ENCODE measurements at regions not wholly inside any gene's neighbourhood (a gene's known extent, or its start where the extent isn't known, plus 50 kb on each side); places are given as distances from the start of the nearest gene placed in this dataset.

GRCh38 chr2:108067820-108068405 is 81.6 kb downstream of the SLC5A7 start:
- no peak for ATAC-seq
- DNase-seq (ENCODE audit: low spot score) = no peak

GRCh38 chr2:108069515-108070310 is 83.4 kb downstream of the SLC5A7 start:
- ATAC-seq (no peak), DNase-seq (ENCODE audit: low spot score) (no peak)

- ATAC-seq = no peak
These were observed 87.2 kb downstream of the SLC5A7 start for GRCh38 chr2:108073415-108074072.

GRCh38 chr2:108074150-108074549 is 87.8 kb downstream of the SLC5A7 start:
- ATAC-seq (no peak), DNase-seq (ENCODE audit: low spot score) (no peak)

More at GRCh38 chr2:108073415-108074072, 87.2 kb downstream of the SLC5A7 start:
- DNase-seq (ENCODE audit: low spot score) = no peak

- DNase-seq (ENCODE audit: low spot score) (no peak), ATAC-seq (no peak)
These were observed 88.6 kb downstream of the SLC5A7 start for GRCh38 chr2:108074946-108075345.

- DNase-seq (ENCODE audit: low spot score) = no peak
- no peak for ATAC-seq
These were observed 90.2 kb downstream of the SLC5A7 start for GRCh38 chr2:108076527-108076926.

- ATAC-seq (no peak), DNase-seq (ENCODE audit: low spot score) (no peak)
These were observed 93.4 kb downstream of the SLC5A7 start for GRCh38 chr2:108079736-108080135.

GRCh38 chr2:108080177-108080576 is 93.9 kb downstream of the SLC5A7 start:
- no peak for ATAC-seq

GRCh38 chr2:108082978-108083377 is 96.7 kb downstream of the SLC5A7 start:
- DNase-seq (ENCODE audit: low spot score) = no peak
- ATAC-seq = no peak

More at GRCh38 chr2:108080177-108080576, 93.9 kb downstream of the SLC5A7 start:
- DNase-seq (ENCODE audit: low spot score) = no peak

GRCh38 chr2:108084311-108084710 is 98.0 kb downstream of the SLC5A7 start:
- no peak for DNase-seq (ENCODE audit: low spot score)
- ATAC-seq = no peak

- no peak for DNase-seq (ENCODE audit: low spot score)
- ATAC-seq = no peak
These were observed 106.6 kb downstream of the SLC5A7 start for GRCh38 chr2:108092886-108093285.

- no peak for ATAC-seq
These were observed 115.2 kb downstream of the SLC5A7 start for GRCh38 chr2:108101481-108101880.

GRCh38 chr2:108106731-108107130 is 120.4 kb downstream of the SLC5A7 start:
- ATAC-seq = no peak
- DNase-seq (ENCODE audit: low spot score) = no peak

More at GRCh38 chr2:108101481-108101880, 115.2 kb downstream of the SLC5A7 start:
- no peak for DNase-seq (ENCODE audit: low spot score)

GRCh38 chr2:108111936-108112335 is 125.6 kb downstream of the SLC5A7 start:
- no peak for ATAC-seq
- no peak for DNase-seq (ENCODE audit: low spot score)

- DNase-seq (ENCODE audit: low spot score) (no peak), ATAC-seq (no peak)
These were observed 123.9 kb upstream of the SULT1C3 start for GRCh38 chr2:108115868-108116267.

GRCh38 chr2:108118996-108119395 is 120.8 kb upstream of the SULT1C3 start:
- no peak for ATAC-seq
- no peak for DNase-seq (ENCODE audit: low spot score)

- no peak for ATAC-seq
- no peak for DNase-seq (ENCODE audit: low spot score)
These were observed 120.3 kb upstream of the SULT1C3 start for GRCh38 chr2:108119492-108119891.

GRCh38 chr2:108124736-108125495 is 114.9 kb upstream of the SULT1C3 start:
- DNase-seq (ENCODE audit: low spot score) (no peak), ATAC-seq (no peak)

- DNase-seq (ENCODE audit: low spot score) (no peak), ATAC-seq (no peak)
These were observed 114.2 kb upstream of the SULT1C3 start for GRCh38 chr2:108125581-108125980.

GRCh38 chr2:108128249-108128648 is 111.5 kb upstream of the SULT1C3 start:
- DNase-seq (ENCODE audit: low spot score) (no peak), ATAC-seq (no peak)

GRCh38 chr2:108129636-108130035 is 110.1 kb upstream of the SULT1C3 start:
- no peak for DNase-seq (ENCODE audit: low spot score)
- ATAC-seq = no peak

All from left lobe of liver (tissue), 2 donors.